ENCODE measurements at regions not wholly inside any gene's neighbourhood (a gene's known extent, or its start where the extent isn't known, plus 50 kb on each side); places are given as distances from the start of the nearest gene placed in this dataset.

DNA sequence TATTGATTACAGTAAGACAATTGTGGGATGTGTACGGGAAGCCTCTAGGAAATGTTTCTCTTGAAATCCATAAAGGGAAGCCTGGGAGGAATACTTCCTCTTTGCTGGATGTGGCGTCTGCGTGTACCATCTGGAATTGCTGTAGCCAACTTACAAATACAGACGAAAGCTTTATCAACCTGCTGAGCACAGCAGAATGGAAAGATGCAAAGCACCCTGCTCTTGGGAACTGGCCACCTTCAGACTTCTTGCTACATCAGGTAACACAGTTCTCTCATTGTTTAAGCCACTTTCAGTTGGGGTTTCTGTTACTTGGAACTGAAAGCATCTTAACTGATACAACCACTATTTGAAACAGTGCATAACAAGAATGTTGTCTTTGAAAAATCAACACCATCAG, 213.8 kb downstream of the HRH4 start:
- H3K27me3 Mint-ChIP-seq (ENCODE audit: low read depth): peaks cover 4% of the 10 kb centered on the region
- H3K4me1 Mint-ChIP-seq: no peaks in the 10 kb centered on the region
- no peak overlapping the region for H3K4me3 Mint-ChIP-seq
- TF ChIP-seq, protein P1, sequence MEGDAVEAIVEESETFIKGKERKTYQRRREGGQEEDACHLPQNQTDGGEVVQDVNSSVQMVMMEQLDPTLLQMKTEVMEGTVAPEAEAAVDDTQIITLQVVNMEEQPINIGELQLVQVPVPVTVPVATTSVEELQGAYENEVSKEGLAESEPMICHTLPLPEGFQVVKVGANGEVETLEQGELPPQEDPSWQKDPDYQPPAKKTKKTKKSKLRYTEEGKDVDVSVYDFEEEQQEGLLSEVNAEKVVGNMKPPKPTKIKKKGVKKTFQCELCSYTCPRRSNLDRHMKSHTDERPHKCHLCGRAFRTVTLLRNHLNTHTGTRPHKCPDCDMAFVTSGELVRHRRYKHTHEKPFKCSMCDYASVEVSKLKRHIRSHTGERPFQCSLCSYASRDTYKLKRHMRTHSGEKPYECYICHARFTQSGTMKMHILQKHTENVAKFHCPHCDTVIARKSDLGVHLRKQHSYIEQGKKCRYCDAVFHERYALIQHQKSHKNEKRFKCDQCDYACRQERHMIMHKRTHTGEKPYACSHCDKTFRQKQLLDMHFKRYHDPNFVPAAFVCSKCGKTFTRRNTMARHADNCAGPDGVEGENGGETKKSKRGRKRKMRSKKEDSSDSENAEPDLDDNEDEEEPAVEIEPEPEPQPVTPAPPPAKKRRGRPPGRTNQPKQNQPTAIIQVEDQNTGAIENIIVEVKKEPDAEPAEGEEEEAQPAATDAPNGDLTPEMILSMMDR (IDR thresholded peaks at IDR 0.05; ENCODE audit: unreplicated experiment in 3 of 3): no peak
- H3K36me3 Mint-ChIP-seq (ENCODE audit: low read depth): no peaks in the 10 kb centered on the region
- no peak overlapping the region for H3K27ac Mint-ChIP-seq
- no peaks in the 10 kb centered on the region for H3K9me3 Mint-ChIP-seq

DNA sequence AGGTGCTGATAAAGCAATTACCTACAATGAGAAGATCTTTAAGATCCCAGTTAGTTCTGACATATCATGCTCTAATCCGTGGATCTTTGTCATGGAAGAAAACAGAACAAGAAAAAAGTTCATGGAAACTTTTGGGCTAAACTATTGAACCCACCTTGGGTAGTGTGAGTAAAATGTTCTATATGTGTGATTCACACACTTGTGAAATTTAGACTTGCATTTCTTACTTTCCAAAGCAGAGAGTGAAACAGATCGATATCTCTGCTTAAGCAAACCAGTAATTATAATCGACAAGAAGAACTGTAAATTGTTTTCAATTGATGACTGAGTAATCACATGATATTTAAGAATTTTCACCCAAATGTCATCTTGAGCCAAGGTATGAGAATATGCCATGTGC, 214.2 kb downstream of the HRH4 start:
- TF ChIP-seq, protein P1 (IDR thresholded peaks at IDR 0.05; ENCODE audit: unreplicated experiment in 3 of 3): no peak
- Mint-ChIP-seq H3K4me3 (no peak overlapping the region), H3K27ac (no peak overlapping the region), H3K9me3 (no peaks in the 10 kb centered on the region), H3K27me3 (ENCODE audit: low read depth) (peaks cover 6% of the 10 kb centered on the region), H3K36me3 (ENCODE audit: low read depth) (no peaks in the 10 kb centered on the region), H3K4me1 (no peaks in the 10 kb centered on the region)

DNA sequence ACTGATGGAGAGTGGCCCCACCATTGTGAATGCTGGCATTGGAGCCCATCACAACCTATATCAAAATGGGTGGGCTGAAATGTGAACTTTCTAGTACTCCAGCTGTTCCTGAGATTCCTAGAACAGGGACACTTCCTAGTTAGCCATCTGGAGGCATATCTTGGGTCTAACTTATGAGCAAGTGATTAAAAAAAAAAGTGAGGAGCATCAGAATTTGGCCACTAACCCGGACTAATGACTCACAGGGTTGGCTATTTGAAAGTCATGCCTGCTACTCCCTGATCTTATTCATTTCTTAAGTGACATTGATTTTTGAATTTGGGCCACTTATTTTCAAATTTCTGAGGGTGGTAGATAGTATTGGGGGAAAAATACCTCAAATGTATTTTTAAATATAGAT, 216.6 kb downstream of the HRH4 start:
- Mint-ChIP-seq H3K36me3 (ENCODE audit: low read depth) (no peaks in the 10 kb centered on the region), H3K27me3 (ENCODE audit: low read depth) (peaks cover 6% of the 10 kb centered on the region), H3K9me3 (peaks cover 8% of the 10 kb centered on the region), H3K27ac (no peak overlapping the region), H3K4me3 (no peak overlapping the region), H3K4me1 (no peaks in the 10 kb centered on the region)
- TF ChIP-seq, protein P1 (IDR thresholded peaks at IDR 0.05; ENCODE audit: unreplicated experiment in 3 of 3): no peak

DNA sequence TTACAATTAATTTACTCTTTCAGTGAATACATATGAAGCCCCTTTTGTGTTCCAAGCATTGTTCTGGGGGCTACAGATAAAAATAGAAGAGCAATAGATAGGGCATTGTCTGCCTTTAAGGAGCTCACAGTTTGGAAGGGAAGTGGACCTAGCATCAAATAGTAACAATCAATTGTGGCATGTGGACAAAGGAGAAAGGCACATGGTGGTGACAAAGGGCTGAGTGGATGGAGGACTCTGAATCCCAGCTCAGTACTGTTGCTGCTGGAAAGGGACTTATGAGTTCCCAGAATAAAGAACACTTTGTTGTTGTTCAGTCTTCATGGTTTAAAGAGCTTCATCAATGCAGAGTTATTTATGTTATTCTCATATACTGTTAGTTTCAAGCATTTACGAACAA, 217.7 kb downstream of the HRH4 start:
- no peaks in the 10 kb centered on the region for H3K36me3 Mint-ChIP-seq (ENCODE audit: low read depth)
- H3K4me3 Mint-ChIP-seq: no peak overlapping the region
- no peak overlapping the region for H3K27ac Mint-ChIP-seq
- no peaks in the 10 kb centered on the region for H3K4me1 Mint-ChIP-seq
- TF ChIP-seq, protein P1 (IDR thresholded peaks at IDR 0.05; ENCODE audit: unreplicated experiment in 3 of 3): no peak
- peaks cover 6% of the 10 kb centered on the region for H3K27me3 Mint-ChIP-seq (ENCODE audit: low read depth)
- H3K9me3 Mint-ChIP-seq: peaks cover 9% of the 10 kb centered on the region

DNA sequence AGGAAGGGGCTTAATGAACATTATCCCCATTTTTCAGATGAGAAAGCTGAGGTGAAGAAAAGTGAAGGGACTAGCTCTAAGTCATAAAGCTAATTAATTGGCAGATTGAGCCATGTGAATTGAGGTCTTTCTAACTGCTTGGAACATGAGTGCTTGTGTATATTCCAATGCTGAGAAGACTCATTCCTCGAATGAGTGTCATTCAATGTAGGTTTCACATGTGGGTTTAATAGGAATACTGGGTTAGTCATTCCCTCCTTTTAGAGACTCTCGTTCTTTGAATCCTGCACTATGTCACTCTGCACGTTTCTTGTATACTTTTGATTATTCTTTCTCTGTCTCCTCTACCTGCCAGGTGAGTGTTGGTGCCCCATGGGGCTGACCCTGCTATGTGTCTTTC, 218.2 kb downstream of the HRH4 start:
- H3K27ac Mint-ChIP-seq: no peak overlapping the region
- TF ChIP-seq, protein P1 (IDR thresholded peaks at IDR 0.05; ENCODE audit: unreplicated experiment in 3 of 3): no peak
- H3K4me3 Mint-ChIP-seq: no peak overlapping the region

DNA sequence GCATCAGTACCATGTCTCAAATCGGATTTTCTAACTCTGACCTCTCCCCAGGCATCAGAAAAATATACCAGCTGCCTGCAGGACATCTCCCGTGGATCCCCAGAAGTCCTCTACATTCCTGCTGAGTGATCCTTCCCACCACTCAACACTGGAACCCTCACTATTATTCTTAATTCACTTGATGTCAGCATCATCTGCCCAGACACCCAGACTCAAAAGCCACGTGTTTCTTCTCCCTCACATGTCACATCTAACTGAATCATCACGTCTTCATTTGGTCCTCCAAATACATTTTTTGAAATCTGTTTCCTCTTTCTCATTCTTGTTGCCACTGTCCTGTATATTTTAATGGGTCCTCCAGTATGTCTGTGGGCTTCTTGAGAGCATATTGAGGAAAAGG, 218.6 kb downstream of the HRH4 start:
- peaks cover 11% of the 10 kb centered on the region for H3K9me3 Mint-ChIP-seq
- H3K4me3 Mint-ChIP-seq: no peak overlapping the region
- no peak overlapping the region for H3K27ac Mint-ChIP-seq
- TF ChIP-seq, protein P1 (IDR thresholded peaks at IDR 0.05; ENCODE audit: unreplicated experiment in 3 of 3): no peak
- H3K27me3 Mint-ChIP-seq (ENCODE audit: low read depth): peaks cover 6% of the 10 kb centered on the region
- no peaks in the 10 kb centered on the region for H3K36me3 Mint-ChIP-seq (ENCODE audit: low read depth)
- no peaks in the 10 kb centered on the region for H3K4me1 Mint-ChIP-seq

More for the DNA sequence above, 218.2 kb downstream of the HRH4 start:
- Mint-ChIP-seq H3K4me1 (no peaks in the 10 kb centered on the region), H3K36me3 (ENCODE audit: low read depth) (no peaks in the 10 kb centered on the region), H3K27me3 (ENCODE audit: low read depth) (peaks cover 6% of the 10 kb centered on the region), H3K9me3 (peaks cover 11% of the 10 kb centered on the region)
